Loucy (cell line): ENCODE measurements at regions not wholly inside any gene's neighbourhood (a gene's known extent, or its start where the extent isn't known, plus 50 kb on each side); places are given as distances from the start of the nearest gene placed in this dataset.

Experiments used
- H2AFZ ChIP-seq: fragments of 200-600 bp; sonication (generic); 2 replicates; pipeline ENCODE4 v1.6.0; 2016; ENCODE audit warnings: antibody characterized with exemption, mild to moderate bottlenecking, low read length, moderate library complexity
- H3F3A ChIP-seq: fragments of 200-600 bp; 2 replicates; pipeline ENCODE4 v1.6.0; 2016; ENCODE audit warnings: antibody characterized with exemption, low read depth, mild to moderate bottlenecking
- H3K27me3 ChIP-seq: fragments of 200-600 bp; sonication (generic); 2 replicates; pipeline ENCODE4 v1.6.1; 2014; ENCODE audit warnings: low read length, mild to moderate bottlenecking; ENCODE audit not compliant: insufficient read depth, poor library complexity, severe bottlenecking
- H3K36me3 ChIP-seq: fragments of 200-600 bp; sonication (generic); 2 replicates; pipeline ENCODE4 v1.6.1; 2016; ENCODE audit warnings: low read length; ENCODE audit not compliant: insufficient read depth
- H3K4me1 ChIP-seq: fragments of 200-600 bp; sonication (generic); 2 replicates; pipeline ENCODE4 v1.5.1; 2014; ENCODE audit warnings: low read length, mild to moderate bottlenecking; ENCODE audit not compliant: insufficient read depth, poor library complexity, severe bottlenecking
- H3K4me2 ChIP-seq: fragments of 200-600 bp; sonication (generic); 2 replicates; pipeline ENCODE4 v1.6.0; 2014; ENCODE audit warnings: antibody characterized with exemption, low read length, low read depth, mild to moderate bottlenecking; ENCODE audit not compliant: poor library complexity, severe bottlenecking
- H3K4me3 ChIP-seq: fragments of 200-600 bp; sonication (generic); 2 replicates; pipeline ENCODE4 v1.5.1; 2014; ENCODE audit warnings: low read length, mild to moderate bottlenecking, mixed read lengths; ENCODE audit not compliant: poor library complexity, severe bottlenecking
- H3K79me2 ChIP-seq: fragments of 200-600 bp; sonication (generic); 2 replicates; pipeline ENCODE4 v1.6.1; 2014; ENCODE audit warnings: low read length; ENCODE audit not compliant: insufficient read depth
- H3K9ac ChIP-seq: fragments of 200-600 bp; sonication (generic); 2 replicates; pipeline ENCODE4 v1.6.0; 2014; ENCODE audit warnings: mild to moderate bottlenecking, low read depth, low read length, moderate library complexity; ENCODE audit not compliant: poor library complexity, severe bottlenecking
- H3K9me2 ChIP-seq: fragments of 200-600 bp; sonication (generic); replicated peaks from 2 replicates; pipeline ENCODE4 v1.6.1; 2016; ENCODE audit warnings: low read depth, low read length, mixed read lengths
- H3K9me3 ChIP-seq: fragments of 200-600 bp; sonication (generic); 2 replicates; pipeline ENCODE4 v1.6.1; 2014; ENCODE audit warnings: mild to moderate bottlenecking, antibody characterized with exemption, low read length, low read depth; ENCODE audit not compliant: insufficient read depth
- H4K20me1 ChIP-seq: fragments of 200-600 bp; sonication (generic); 2 replicates; pipeline ENCODE4 v1.6.0; 2014; ENCODE audit warnings: antibody characterized with exemption, low read length, mild to moderate bottlenecking; ENCODE audit not compliant: insufficient read depth, poor library complexity, severe bottlenecking
- CTCF ChIP-seq: fragments of 200-600 bp; sonication (generic); conservative IDR thresholded peaks from 2 replicates; pipeline ENCODE4 v1.5.1; 2014; ENCODE audit warnings: mild to moderate bottlenecking, antibody characterized with exemption, low read length
- EZH2phosphoT487 ChIP-seq: fragments of 200-600 bp; IDR thresholded peaks from 2 replicates; pipeline ENCODE4 v1.6.1; 2018; ENCODE audit warnings: antibody characterized with exemption, mild to moderate bottlenecking, moderate library complexity, borderline replicate concordance

- TF ChIP-seq CTCF (no peak), EZH2phosphoT487 (no peak)
- no peak overlapping the region for H2AFZ ChIP-seq
- no peaks in the 10 kb centered on the region for H4K20me1 ChIP-seq
- H3K9me3 ChIP-seq, result no peaks in the 10 kb centered on the region
- peaks cover 11% of the 10 kb centered on the region for H3K4me1 ChIP-seq
- no peak overlapping the region for H3K4me3 ChIP-seq
- no peaks in the 10 kb centered on the region for H3F3A ChIP-seq
- H3K27me3 ChIP-seq, result no peaks in the 10 kb centered on the region
- no peaks in the 10 kb centered on the region for H3K79me2 ChIP-seq
- H3K36me3 ChIP-seq, result no peaks in the 10 kb centered on the region
- no peak overlapping the region for H3K9ac ChIP-seq
- H3K9me2 ChIP-seq, result no peaks in the 10 kb centered on the region
- H3K4me2 ChIP-seq, result no peak overlapping the region
Observed at GRCh38 chr20:8935878-8936277, 133.0 kb upstream of the PLCB4 start.

GRCh38 chr20:8938532-8938931 is 130.4 kb upstream of the PLCB4 start:
- Histone ChIP-seq H2AFZ (no peak overlapping the region), H3K36me3 (no peaks in the 10 kb centered on the region), H3K27me3 (no peaks in the 10 kb centered on the region), H4K20me1 (no peaks in the 10 kb centered on the region), H3K9me2 (no peaks in the 10 kb centered on the region), H3K4me3 (no peak overlapping the region), H3K9me3 (no peaks in the 10 kb centered on the region), H3K79me2 (no peaks in the 10 kb centered on the region), H3F3A (no peaks in the 10 kb centered on the region), H3K4me2 (no peak overlapping the region), H3K4me1 (peaks cover 2% of the 10 kb centered on the region), H3K9ac (no peak overlapping the region)
- TF ChIP-seq CTCF, result no peak
- no peak for TF ChIP-seq EZH2phosphoT487

- Histone ChIP-seq H3K27me3 (no peaks in the 10 kb centered on the region), H3K4me1 (no peaks in the 10 kb centered on the region), H3K79me2 (no peaks in the 10 kb centered on the region), H4K20me1 (no peaks in the 10 kb centered on the region), H3F3A (no peaks in the 10 kb centered on the region), H3K9me2 (no peaks in the 10 kb centered on the region), H3K4me3 (no peak overlapping the region), H3K36me3 (no peaks in the 10 kb centered on the region), H2AFZ (no peak overlapping the region), H3K9me3 (no peaks in the 10 kb centered on the region), H3K4me2 (no peak overlapping the region), H3K9ac (no peak overlapping the region)
- TF ChIP-seq CTCF, result no peak
Observed at GRCh38 chr20:8940326-8940725, 128.6 kb upstream of the PLCB4 start.
